Brain microvascular endothelial cell (primary cell): ENCODE measurements at regions not wholly inside any gene's neighbourhood (a gene's known extent, or its start where the extent isn't known, plus 50 kb on each side); places are given as distances from the start of the nearest gene placed in this dataset.
A peak's percentile ranks its signal among the peaks of the same experiment; 100 is the strongest.

Experiments
- DNase-seq: peaks from one replicate; pipeline ENCODE4 v3.0.0-alpha.2; 2020
- H3K27ac ChIP-seq: fragments of 250-450 bp; sonication (Bioruptor Pico); 2 replicates; pipeline ENCODE4 v1.5.1; 2020; ENCODE audit warnings: mild to moderate bottlenecking, moderate library complexity
- H3K27me3 ChIP-seq: fragments of 250-450 bp; sonication (Bioruptor Pico); replicated peaks from 2 replicates; pipeline ENCODE4 v1.5.1; 2020; ENCODE audit warnings: mild to moderate bottlenecking
- H3K36me3 ChIP-seq: fragments of 250-450 bp; sonication (Bioruptor Pico); replicated peaks from 2 replicates; pipeline ENCODE4 v1.5.1; 2020; ENCODE audit warnings: mild to moderate bottlenecking
- H3K4me3 ChIP-seq: 2 replicates; pipeline ENCODE4 v1.5.1; 2011; ENCODE audit warnings: low read depth, mild to moderate bottlenecking, control low read depth, low read length, moderate library complexity
- in situ Hi-C: cut with HindIII; loops from 2 replicates; pipeline ENCODE4 v1.10.0; 2017; ENCODE audit warnings: low sequenced_read_pairs, low pct_ligation_motif_present
- TF ChIP-seq, protein P1 (sequence below): IDR thresholded peaks from 2 replicates; pipeline ENCODE4 v1.5.1; 2011; ENCODE audit warnings: low read depth, mild to moderate bottlenecking, moderate library complexity, low read length, control low read depth, inconsistent platforms; ENCODE audit errors: missing control alignments

DNA sequence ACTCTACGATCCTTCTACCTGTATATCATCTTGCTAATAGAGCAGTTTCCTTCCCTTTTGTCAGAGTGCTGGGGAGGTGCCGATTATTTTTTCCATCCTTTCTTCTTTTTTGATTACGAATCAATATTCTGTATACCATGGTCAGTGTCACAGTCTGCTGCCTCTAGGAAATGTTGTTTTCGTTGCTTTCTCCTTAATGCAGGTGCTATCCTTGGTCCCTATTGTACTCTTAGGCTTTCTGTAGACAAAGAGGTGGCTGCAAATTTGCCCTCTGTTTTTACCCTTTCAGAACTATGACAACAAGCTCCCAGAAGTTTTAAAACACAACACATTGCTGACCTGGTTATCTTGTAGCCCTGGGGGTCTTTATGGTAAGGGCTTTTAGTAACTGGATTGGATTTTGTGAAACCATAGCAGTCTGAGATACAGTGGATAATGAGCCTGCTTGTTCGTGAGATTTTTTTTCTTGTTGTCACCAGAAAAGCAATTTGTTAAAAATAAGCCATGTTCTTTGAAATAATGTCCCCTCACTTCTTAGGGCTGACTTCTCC lies 430.3 kb upstream of the TPM1 start:
- Histone ChIP-seq H3K27me3 (no peaks in the 10 kb centered on the region), H3K27ac (no peak overlapping the region), H3K36me3 (no peaks in the 10 kb centered on the region), H3K4me3 (no peak overlapping the region)
- TF ChIP-seq, protein P1, sequence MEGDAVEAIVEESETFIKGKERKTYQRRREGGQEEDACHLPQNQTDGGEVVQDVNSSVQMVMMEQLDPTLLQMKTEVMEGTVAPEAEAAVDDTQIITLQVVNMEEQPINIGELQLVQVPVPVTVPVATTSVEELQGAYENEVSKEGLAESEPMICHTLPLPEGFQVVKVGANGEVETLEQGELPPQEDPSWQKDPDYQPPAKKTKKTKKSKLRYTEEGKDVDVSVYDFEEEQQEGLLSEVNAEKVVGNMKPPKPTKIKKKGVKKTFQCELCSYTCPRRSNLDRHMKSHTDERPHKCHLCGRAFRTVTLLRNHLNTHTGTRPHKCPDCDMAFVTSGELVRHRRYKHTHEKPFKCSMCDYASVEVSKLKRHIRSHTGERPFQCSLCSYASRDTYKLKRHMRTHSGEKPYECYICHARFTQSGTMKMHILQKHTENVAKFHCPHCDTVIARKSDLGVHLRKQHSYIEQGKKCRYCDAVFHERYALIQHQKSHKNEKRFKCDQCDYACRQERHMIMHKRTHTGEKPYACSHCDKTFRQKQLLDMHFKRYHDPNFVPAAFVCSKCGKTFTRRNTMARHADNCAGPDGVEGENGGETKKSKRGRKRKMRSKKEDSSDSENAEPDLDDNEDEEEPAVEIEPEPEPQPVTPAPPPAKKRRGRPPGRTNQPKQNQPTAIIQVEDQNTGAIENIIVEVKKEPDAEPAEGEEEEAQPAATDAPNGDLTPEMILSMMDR, result no peak
- no peak for DNase-seq
- in situ Hi-C loops, result no loop called here

DNA sequence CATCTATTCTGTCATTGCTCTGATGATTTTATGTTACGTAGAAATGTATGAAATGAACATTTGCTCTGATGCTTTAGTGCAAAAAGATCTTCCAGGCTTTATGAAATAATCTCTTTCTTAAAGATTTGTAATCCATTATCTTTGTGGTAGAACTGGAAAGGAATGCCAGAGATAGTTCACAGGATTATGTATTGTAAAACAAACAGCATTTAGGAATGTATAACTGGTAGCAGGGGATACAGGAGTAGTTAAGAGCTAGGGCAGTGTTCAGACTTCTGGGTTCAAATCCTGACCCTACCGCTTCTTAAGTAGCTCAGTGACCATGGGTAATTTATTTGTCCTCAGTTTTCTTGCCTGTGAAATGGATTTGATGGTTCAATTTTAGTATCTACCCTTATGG lies 429.8 kb upstream of the TPM1 start:
- H3K27ac ChIP-seq, result no peak overlapping the region
- H3K27me3 ChIP-seq, result no peaks in the 10 kb centered on the region
- in situ Hi-C loops, result no loop called here
- no peak for DNase-seq
- H3K4me3 ChIP-seq, result no peak overlapping the region
- TF ChIP-seq, protein P1, result no peak
- no peaks in the 10 kb centered on the region for H3K36me3 ChIP-seq

DNA sequence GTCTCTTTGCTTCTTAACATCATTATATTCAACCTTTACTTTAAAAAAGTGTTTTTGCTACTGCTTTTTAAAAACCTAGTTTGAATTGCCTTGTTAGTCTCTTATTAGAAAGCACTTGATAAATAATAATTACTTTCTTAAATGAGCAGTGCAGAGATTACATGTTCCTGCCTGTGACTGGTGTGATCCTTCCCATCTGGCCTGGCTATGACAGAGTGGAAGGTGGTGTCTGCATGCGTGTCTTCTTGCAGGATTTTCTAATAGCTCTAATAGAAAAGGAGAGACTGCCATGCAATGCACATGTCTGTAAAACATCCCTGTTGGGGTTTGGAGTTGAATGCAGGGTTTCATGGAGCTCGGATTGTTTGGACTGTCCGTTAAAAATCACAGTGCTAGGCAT lies 425.8 kb upstream of the TPM1 start:
- H3K36me3 ChIP-seq, result no peaks in the 10 kb centered on the region
- no peaks in the 10 kb centered on the region for H3K27me3 ChIP-seq
- in situ Hi-C loops, result no loop called here
- no peak for DNase-seq
- H3K4me3 ChIP-seq, result no peak overlapping the region
- no peak overlapping the region for H3K27ac ChIP-seq
- TF ChIP-seq, protein P1, result no peak

DNA sequence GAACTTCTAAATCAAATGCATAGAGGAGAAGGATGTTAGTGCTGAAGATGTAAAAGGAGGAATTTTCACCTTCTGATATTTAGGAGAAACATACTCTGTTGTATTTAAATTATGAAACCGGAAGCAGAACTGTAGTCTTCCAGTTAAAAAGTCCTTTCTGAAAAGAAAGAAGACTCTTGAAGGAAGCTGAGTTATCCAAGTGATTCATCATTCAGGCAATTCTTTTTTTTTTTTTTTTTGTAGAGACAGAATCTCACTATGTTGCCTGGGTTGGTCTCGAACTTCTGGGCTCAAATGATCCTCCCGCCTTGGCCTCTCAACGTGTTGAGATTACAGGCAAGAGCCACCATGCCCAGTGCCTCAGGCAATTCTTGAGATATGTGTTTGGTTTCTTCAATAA lies 424.8 kb upstream of the TPM1 start:
- DNase-seq, result no peak
- Histone ChIP-seq H3K36me3 (no peaks in the 10 kb centered on the region), H3K4me3 (no peak overlapping the region), H3K27me3 (no peaks in the 10 kb centered on the region), H3K27ac (no peak overlapping the region)
- TF ChIP-seq, protein P1, result no peak
- in situ Hi-C loops, result no loop called here

DNA sequence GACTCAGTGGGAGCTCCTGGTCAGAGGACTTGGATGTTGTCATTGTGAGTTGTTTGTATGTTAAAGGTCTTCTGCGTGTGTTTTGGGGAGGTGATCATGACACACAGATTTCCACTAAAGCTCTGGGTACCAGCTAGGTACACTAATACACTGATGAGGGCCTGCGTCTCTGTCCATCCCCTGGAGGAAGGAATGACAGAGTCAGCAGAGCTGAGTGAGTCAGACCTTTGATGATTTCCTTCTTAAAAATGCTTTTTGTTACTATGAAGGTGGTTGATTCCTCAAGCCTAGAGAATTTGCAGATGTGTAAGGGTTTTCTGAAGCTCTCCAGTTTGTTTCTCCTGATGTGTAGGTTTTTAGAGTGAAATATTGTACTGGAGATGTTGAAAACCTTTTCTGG lies 424.1 kb upstream of the TPM1 start:
- Histone ChIP-seq H3K36me3 (no peaks in the 10 kb centered on the region), H3K27ac (no peak overlapping the region), H3K27me3 (no peaks in the 10 kb centered on the region), H3K4me3 (no peak overlapping the region)
- peak; percentile 65 for DNase-seq
- TF ChIP-seq, protein P1, result peak; percentile 74
- in situ Hi-C loops, result no loop called here

DNA sequence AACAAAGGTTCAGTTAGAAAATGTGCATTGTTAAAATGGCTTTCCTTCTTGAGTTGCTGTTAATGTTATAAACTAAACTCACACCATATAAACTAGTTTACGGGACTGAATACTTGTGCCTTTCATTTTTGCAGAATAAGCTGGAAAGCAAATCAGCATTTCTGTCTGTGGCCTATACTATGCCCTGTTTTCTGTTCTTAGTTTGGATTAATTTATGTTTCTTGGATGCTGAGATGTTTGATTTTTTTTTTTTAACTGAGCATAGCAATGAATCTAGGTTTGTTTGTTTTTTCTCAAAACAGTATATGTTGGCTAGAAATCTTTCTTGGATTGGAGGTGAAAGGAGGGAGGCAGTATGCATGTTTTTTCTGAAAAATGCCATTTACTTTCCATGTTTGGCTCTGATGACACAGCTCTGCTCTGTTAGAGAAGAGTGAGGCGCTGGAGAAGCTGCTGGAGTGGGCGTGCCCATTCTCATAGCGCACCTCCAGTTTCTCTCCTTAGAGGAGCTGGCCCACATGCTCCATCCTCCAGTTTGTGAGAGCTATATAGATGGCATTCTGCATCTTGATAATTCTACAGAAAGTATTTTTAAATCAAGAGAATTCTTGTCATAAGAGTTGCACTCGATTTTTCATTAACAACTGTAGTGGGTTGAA lies 423.6 kb upstream of the TPM1 start:
- TF ChIP-seq, protein P1, result no peak
- H3K4me3 ChIP-seq, result no peak overlapping the region
- H3K27me3 ChIP-seq, result no peaks in the 10 kb centered on the region
- no peak for DNase-seq
- no peak overlapping the region for H3K27ac ChIP-seq
- in situ Hi-C loops, result no loop called here
- H3K36me3 ChIP-seq, result no peaks in the 10 kb centered on the region
